ENCODE measurements at regions not wholly inside any gene's neighbourhood (a gene's known extent, or its start where the extent isn't known, plus 50 kb on each side); places are given as distances from the start of the nearest gene placed in this dataset.
"Not testable (repeated sequence)": the region's sequence is repeated elsewhere in the genome, so short reads cannot be mapped to it uniquely, and the experiment has no call there.

GRCh38 chr5:6241056-6241455, 137.3 kb downstream of the MED10 start:
- H3K79me2 ChIP-seq (ENCODE audit: control insufficient read depth in 1 of 2, insufficient read depth in 2 of 2, low read length in 2 of 2); H2BK20ac ChIP-seq (ENCODE audit: low read length); POLR2A ChIA-PET (ENCODE audit: partially characterized antibody); FAIRE-seq; DNase-seq (ENCODE audit: low read depth in 1 of 2, low spot score in 2 of 2); H4K20me1 ChIP-seq (replicated peaks in 1 of 2; ENCODE audit: control insufficient read depth in 1 of 2, insufficient read depth in 2 of 2, low read length in 2 of 2); H2AK5ac ChIP-seq (ENCODE audit: low read depth, low read length); H3K23me2 ChIP-seq (ENCODE audit: low read depth, low read length); H3K4ac ChIP-seq (replicated peaks; ENCODE audit: insufficient read length, low read depth, low read length); H3K4me2 ChIP-seq (ENCODE audit: insufficient read depth in 1 of 2, low read depth in 2 of 2, low read length in 2 of 2); H2BK5ac ChIP-seq (ENCODE audit: low read depth, low read length); H2AFZ ChIP-seq (ENCODE audit: low read length); H3K14ac ChIP-seq (ENCODE audit: insufficient read length); H3K9ac ChIP-seq (replicated peaks in 1 of 4; ENCODE audit: extremely low read depth in 1 of 4, low read depth in 3 of 4, low read length in 3 of 4); H3K27me3 ChIP-seq (replicated peaks in 1 of 4; ENCODE audit: control insufficient read depth in 3 of 4, extremely low read depth in 1 of 4, insufficient read depth in 3 of 4, low read length in 3 of 4); H3K36me3 ChIP-seq (ENCODE audit: control insufficient read depth in 2 of 4, insufficient read depth in 4 of 4, low read length in 3 of 4); H2BK15ac ChIP-seq (ENCODE audit: low read length); H4K5ac ChIP-seq (ENCODE audit: insufficient read length, low read depth, low read length); H3K4me3 ChIP-seq (ENCODE audit: extremely low read depth in 1 of 4, insufficient read depth in 2 of 4, low read depth in 3 of 4, low read length in 4 of 4); CTCF ChIA-PET (ENCODE audit: partially characterized antibody); H4K8ac ChIP-seq (ENCODE audit: extremely low read depth, insufficient read depth, low read length); H3K79me1 ChIP-seq (ENCODE audit: low read depth, low read length); H3K18ac ChIP-seq (ENCODE audit: extremely low read depth, low read length); H2BK120ac ChIP-seq (replicated peaks; ENCODE audit: low read depth, low read length); H3K27ac ChIP-seq (ENCODE audit: low read depth, low read length); H3K4me1 ChIP-seq (replicated peaks in 1 of 4; ENCODE audit: control insufficient read depth in 3 of 4, insufficient read depth in 4 of 4, low read length in 3 of 4); H2BK12ac ChIP-seq (ENCODE audit: low read depth, low read length); H3K9me3 ChIP-seq (ENCODE audit: insufficient read depth in 2 of 2, low read depth in 1 of 2, low read length in 1 of 2); H4K91ac ChIP-seq (replicated peaks; ENCODE audit: insufficient read length, low read length); H3K23ac ChIP-seq (ENCODE audit: insufficient read length): not testable (repeated sequence)
- peak overlapping the region; percentile 96 for H3K56ac ChIP-seq (replicated peaks; ENCODE audit: insufficient read length, low read depth, low read length)

Measured in H1 (cell line).